GM18520 (cell line): ENCODE measurements at regions not wholly inside any gene's neighbourhood (a gene's known extent, or its start where the extent isn't known, plus 50 kb on each side); places are given as distances from the start of the nearest gene placed in this dataset.
"Not testable (repeated sequence)": the region's sequence is repeated elsewhere in the genome, so short reads cannot be mapped to it uniquely, and the experiment has no call there.

Experiments
- ATAC-seq: cut with Tn5 transposase; IDR thresholded peaks from one replicate; pipeline ENCODE4 v1.9.1; 2021; ENCODE audit not compliant: unreplicated experiment

DNA sequence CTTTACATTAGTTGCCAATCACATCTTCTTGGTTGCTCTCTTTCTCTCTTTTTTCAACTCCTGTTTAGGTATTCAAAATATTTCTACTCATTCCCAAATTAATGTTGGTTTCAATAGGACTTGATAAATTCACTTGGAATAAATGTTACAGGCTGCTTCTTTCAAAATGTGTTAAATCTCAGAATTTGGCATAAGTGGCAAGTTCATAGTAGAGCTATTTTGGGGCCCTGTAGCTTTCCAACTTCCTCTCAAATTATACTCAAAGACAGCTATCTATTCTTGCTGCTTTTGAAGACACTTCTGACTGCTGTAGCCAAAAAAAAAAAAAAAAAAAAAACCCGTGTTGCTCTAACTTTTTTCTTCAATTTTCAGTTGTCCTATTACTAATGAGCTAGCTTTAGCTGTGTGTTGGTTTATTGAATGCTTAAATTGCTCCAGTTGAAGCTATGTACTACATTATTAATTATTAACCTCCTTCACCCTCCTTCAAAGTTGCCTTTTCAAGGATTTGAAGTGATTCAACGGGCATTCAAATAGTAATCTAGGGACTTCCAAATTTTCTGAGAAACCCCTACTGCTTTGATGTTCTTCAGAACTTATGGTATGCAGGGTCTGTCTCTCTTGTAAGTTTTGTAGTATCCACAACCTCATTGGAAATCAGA lies 554.6 kb upstream of the FLRT2 start:
- ATAC-seq: no peak

DNA sequence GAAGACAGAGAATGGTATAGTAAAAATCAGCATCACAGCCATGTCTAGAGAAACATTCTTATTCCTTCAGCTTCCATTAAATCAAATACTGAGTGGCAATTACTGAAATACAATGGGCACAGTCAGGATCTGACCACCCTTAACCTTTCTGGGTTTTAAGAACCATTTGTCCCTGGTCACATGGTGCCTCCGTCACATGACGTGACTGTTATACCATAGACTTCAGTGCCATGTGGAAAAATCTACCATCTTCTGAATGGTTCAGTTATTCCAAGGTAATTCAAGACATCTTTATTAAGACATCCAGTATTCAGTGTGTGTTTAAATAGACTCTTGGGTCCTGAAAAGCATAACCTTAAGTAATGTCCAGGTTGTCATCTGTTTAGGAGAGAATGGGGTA lies 553.1 kb upstream of the FLRT2 start:
- ATAC-seq: no peak

DNA sequence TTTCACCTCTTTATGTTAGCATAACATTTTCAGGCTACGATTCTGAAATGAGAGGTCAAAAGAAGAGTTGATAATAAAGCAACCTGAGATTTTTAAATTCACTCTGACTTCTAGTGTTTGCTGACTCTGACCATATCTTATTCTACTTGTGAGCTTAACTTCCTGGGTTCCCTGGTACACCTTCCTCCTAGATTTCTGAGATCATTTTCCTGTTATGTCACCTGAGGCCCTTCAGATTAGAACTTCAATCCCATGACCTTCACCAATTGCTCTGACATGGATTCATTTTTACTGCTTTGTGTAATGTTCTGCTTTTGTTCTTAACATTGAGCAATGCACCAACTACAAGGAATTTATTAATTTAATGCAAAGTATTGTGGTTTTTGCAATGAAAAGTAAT lies 542.9 kb upstream of the FLRT2 start:
- ATAC-seq: no peak

DNA sequence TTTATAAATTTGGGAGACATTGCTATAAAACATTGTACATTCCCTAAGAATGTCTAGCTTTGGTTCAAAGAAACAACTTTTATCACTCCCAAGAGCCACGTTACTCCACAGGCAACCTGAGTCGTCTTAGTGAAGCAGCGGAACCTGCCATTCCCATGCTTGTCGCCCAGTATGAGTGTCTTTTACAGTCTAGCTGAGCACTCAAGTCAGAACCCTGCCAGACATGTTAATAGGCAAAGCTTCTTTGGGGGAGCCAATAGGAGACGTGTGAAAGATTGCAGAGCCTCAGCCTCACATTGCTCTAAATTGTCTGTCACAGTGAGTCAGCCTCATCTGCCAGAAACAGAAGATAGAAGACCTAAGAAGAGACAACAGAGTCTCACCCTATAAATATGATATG lies 541.6 kb upstream of the FLRT2 start:
- no peak for ATAC-seq

DNA sequence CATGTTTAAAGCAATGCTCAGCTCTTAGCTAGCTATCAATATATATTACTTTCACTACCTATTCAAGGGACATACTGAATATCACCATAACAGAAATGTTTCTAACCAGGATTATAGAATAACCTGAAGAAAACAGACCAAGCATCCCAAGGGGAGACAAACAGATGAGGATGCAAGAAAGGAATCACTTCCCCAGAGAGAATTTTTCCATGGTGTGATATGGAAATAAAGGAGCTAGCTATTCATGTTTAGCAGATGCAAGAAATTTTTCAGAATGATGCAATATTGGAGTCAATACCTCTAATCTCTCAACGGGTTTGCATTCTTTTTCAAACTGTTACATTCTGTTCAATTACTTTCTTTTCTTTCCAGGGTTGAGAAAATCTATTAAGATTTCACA lies 538.9 kb upstream of the FLRT2 start:
- no peak for ATAC-seq

DNA sequence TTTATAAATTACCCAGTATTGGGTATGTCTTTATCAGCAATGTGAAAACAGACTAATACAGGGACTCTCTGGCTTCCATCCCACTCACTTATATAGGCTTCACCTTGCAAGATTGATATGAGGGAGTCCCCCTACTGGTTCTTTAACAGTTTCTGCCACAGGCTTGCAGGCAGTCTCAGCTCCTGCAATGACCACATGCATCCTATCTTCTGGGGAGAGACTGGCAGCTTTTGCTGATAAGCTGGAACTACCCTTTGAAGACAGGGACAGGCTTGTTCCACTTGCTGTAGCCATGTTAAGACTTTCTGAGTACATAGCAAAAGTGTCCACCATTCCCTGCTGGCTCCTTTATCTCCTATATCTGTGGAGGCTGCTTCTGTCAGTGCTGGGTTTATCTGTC lies 531.7 kb upstream of the FLRT2 start:
- no peak for ATAC-seq

DNA sequence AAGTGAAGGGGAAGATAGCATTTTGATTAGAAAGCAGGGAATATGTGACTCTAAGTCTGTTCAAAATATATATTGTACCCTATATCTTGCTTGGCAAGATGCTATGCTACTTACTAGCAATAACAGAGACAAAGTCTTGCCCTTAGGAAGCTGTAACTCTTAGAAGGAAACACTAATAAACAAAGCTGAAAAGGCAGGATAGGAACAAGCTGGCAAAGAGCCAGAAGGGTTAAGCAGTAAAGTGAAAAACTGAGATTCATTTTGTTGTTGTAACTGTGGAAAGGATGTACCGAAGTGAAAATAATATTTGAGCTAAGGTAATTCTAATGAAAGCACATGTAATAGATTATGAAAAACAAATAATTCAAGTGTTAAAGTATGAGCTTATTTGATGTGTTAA lies 527.1 kb upstream of the FLRT2 start:
- ATAC-seq: no peak

DNA sequence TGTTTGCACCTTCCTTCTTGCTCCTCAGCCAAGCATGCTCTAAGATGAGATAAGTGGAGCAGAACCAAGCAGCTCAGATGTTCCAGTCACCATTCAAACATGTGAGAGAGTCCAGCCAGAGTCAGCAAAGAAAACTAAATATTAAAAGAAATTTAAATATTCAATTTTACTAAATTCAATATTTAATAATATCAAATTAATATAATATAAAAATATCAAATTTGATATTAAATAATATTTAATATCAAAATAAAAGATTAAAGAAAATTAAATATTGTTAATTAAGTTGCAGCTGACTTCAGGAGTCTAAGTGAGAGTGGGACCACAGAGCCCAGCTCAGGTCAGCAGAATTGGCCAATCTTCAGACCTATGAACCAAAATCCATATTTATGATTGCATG lies 526.1 kb upstream of the FLRT2 start:
- ATAC-seq: no peak

DNA sequence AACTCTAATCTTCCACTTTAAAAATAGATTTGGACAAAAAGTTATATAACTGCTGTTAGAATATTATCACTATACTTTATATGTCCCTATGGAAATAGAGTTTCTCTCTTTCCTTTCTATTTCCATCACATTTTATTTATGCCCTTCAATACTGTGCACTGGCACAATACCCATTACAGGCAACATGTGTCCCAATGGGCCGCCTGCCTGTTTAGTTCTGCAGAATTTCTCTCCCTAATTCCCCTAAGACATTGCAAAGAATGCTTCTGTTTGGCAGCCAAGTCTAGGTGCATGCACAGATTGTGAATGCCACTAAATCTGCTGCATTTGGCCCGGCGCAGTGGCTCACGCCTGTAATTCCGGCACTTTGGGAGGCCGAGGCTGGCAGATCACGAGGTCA lies 520.4 kb upstream of the FLRT2 start:
- ATAC-seq: no peak

DNA sequence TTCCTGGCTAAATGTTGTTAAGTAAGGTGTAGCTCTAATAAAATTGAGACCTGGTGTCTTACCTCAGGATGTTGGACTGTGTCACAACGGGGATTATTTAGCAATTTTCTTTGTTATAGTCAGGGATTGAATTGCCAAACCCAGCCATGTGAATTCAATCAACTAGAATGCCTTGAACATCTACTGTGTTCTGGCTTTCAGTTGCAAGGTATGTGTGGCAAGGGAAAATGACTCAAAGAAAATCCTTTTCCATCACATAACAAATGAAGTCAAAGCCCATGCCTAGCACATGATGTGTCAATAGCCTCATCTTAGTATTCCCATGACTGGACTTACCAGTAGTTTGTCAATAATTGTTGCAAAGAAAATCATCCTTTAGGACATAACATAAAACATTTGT lies 519.8 kb upstream of the FLRT2 start:
- no peak for ATAC-seq

DNA sequence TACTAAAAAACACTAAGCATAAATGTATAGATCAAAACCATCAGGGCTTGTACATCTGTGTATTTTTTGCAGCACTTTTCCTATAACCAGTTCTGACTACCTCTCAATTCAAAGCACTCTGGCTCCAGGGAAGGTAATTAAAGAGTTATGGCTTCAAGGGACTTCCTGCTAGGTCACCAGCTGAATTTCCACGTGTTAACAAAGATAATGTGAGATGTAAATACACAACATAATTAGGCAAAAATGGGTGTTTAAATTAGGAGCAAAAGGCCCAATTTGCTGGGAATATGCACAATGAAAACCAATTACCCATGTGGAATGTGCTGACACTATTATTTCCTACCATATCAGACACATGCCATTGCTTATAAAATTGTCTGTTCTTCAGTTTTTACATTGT lies 513.4 kb upstream of the FLRT2 start:
- ATAC-seq: no peak

DNA sequence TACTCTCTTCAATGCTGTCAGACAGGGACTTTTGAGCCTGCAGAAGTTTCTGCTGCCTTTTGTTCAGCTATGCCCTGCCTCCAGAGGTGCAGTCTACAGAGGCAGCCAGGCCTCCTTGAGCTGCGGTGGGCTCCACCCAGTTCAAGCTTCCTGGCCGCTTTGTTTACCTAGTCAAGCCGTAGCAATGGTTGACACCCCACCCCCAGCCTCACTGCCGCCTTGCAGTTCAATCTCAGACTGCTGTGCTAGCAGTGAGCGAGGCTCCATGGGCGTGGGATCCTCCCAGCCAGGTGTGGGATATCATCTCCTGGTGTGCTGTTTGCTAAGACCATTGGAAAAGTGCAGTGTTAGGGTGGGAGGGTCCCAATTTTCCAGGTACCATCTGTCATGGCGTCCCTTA lies 506.1 kb upstream of the FLRT2 start:
- ATAC-seq: not testable (repeated sequence)

DNA sequence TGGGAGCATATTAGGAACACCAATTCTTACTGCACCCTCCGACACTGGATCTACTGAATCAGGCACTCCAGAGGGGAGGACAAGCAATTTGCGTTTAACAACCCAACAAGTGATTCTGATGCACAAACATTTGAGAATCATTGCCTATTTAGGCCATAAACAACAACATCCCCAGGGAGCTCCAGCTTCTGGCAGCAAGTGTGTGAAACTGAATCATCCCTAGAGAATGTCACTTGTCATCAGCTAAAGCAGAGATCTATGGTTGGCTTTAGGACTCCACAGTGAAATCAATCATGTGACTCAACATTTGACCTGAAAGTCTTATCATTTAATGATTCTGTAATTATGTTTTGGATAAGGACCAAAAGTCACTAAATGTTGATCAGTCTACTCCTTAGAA lies 505.0 kb upstream of the FLRT2 start:
- ATAC-seq: no peak

DNA sequence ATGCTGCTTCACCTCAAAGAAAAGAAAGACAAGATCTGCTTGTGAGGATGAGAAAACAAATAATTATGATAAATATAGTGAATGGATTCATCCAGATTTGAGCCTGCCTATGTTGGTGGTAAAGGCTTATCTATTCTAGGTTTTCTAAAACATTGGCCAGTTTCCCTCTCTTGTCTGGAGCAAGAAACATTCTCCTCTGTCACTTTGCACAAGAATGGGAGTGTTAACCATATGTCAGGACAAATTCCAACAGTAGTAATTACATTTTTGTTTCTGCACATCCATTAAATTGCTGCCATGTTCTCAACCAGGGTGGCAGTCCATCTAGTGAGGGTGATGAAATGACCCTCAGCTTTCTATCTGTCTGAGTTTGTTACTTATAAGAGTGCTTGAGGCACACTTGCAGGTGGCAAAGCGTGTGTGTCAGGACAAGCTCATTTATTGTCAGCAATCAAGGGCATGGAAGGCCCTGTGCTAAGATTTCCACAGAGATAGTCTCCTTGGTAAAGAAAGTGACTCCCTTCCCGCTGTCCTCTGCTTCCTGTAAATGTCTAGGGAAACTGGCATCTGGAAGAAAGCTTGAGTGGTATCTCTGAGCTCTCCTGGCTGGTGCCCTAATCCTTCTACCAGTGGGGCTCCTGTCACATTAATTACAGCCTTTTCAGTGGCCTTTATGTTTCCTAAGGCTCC lies 502.1 kb upstream of the FLRT2 start:
- ATAC-seq: no peak

DNA sequence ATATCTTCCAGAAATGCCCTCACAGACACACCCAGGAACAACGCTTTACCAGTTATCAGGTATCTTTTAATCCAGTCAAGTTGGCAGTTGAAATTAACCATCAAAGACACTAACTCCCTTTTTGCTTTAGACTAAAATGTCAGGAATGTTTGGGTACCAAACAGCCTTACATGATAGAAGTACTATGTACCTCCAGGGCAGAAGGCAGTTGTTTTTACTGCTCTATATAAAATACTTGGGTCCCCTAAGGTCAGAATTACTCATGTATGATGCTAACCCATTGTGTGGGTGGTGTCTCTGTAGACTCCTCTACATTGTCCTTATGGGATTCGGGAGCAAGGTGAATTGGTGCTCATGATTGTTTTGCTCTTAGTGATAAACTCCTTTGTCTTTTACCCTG lies 492.5 kb upstream of the FLRT2 start:
- no peak for ATAC-seq

DNA sequence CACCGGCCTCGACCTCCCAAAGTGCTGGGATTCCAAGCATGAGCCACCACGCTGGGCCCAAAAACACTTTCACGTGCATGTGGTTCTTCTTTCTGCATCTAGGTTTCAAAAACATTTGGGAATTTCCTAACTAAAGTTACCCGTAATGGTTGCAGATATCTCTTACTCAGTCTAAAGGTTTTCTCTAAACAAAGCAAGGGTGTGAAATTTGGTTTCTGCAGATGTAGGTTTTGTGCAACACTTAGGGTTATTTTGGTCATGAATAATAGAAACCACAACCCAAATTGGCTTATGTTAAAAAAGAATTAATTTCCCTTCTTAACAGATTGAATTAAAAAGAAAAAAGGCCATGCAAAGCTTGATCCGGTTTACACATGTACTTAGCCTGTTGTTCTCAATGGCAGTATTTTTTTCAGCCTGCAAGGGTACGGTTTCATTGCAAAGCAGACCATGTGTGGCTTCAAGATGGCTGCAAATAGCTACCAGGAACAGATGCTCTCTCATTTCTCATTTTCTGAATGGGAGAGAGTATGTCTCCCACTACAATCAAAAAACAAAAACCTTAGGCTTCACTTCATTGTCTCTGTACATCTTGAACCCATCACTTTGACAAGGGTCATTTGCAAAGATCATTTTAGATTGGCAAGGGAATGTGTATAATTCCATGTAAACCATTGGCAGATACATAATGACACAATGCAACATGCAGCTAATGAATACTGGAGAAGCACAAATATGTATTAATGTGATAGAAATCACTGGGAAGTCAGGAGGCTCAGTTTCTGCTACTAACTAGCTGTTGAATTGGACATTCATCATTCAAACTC lies 491.2 kb upstream of the FLRT2 start:
- ATAC-seq: no peak

DNA sequence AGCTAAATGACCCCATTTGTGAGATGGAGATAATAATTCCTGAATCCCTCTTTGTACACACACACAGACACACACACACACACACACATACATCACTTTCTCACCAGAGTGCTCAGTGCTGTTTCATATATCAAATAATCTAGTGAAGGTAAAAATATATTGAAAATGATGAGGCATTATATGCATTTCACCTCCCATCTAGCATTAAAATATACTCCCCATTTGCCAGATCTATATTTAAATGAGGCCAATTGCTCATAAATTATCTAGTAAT lies 490.7 kb upstream of the FLRT2 start:
- no peak for ATAC-seq

DNA sequence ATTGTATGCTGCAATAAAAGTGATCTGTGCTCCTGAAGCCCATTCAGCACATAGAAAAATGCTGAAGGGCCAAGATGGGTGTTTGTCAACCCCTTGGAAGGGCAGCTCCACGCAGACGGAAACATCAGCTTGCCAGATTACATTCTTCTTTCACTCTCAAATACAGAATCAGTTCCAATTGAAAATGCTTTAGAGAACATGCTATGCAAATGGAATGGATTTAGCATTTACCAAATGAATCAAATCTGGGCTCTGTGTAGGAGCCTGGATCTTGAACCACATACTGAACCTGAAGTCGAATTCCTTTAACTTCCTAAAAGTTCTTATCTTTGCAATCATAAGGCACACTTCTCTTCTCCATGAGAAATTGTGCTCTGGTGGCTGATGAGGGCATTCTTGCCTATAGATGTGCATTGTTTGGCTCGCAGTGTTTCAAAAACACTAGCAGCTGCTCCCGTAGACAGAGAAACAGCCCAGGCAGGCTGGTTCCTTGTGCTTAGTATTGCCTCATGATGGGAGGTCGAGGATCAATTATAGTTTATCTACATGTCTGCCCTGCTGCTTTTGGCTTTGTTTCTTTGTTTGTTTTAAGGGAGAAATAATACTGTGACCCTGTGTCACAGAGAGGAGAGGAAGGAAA lies 489.8 kb upstream of the FLRT2 start:
- no peak for ATAC-seq

DNA sequence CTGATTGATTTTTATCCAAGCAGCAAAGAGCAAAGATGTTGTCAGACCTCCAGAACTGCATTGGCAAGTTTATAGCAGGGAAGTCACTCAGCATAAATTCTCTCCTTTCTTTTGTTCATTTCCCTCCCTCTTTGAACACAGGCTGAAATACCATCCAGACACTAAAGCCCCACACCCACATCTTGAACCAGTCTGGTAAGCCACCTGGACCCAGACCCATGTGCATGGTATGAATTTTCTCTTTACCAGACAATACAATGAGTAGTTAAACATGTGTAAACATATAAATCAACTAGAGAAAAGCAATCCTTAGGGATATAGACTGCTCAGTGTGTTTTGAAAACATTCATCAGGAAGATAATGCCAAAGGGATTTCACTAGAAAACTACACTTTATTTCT lies 488.3 kb upstream of the FLRT2 start:
- ATAC-seq: no peak

DNA sequence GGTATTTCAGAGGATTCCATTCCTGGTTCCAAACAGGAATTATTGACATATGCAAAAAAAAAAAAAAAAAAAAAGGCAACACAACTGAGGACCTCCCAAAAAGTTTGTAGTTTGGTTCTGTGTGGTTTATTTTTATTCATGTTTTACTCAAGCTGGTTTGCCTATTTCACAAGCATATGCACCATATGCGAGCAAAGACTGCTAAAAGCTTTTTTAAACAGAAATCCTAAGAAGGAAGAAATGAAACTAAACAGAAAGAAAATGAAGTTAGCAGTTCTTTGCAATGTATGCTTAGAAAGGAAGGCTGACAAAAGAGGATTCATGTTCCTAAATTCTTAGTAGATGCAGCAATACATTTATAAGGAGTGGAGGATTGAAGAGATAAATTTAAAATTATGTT lies 487.6 kb upstream of the FLRT2 start:
- no peak for ATAC-seq

DNA sequence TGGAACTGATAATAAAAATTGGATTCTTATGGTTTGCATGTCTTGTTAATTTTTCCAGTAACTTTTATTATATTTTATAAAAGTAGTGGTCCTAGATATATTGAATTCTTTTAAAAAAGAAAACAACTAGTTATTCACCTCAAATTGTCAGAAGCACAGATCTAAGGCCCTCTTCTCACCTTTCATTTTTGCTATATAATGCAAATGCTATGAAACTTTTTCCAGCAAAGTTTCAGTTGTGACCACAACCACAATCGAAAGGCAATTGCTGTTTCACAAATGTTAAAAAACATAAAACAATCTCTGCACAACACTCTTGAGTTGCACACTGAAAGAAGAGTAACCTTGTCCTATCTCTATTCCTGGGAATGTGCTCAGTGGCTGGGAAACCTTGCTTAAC lies 479.8 kb upstream of the FLRT2 start:
- ATAC-seq: no peak

DNA sequence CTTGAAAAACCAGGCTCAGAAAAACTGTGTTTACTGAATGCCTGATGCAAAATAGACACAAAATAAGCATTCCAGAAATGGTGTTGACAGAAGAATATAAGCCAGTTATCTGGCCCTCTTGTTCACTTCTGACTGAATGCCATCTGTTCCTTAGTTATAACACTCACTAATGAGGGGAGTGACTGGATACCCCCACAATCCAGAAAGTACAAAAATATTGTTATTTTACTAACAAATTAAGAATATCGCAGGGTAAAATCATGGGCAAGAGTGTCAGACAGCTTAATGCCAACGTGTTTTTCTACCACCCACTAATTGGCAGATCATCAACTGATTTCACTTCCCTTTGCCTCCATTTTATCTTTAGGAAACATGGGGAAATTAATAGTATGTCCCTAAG lies 477.3 kb upstream of the FLRT2 start:
- no peak for ATAC-seq
